SU-DHL-6 (cell line): ENCODE measurements at regions not wholly inside any gene's neighbourhood (a gene's known extent, or its start where the extent isn't known, plus 50 kb on each side); places are given as distances from the start of the nearest gene placed in this dataset.

Experiments
- H2AFZ ChIP-seq: fragments of 200-600 bp; sonication (generic); 2 replicates; pipeline ENCODE4 v1.6.1; 2014; ENCODE audit warnings: low read depth, mild to moderate bottlenecking, moderate library complexity, mixed read lengths, antibody characterized with exemption, low read length; ENCODE audit not compliant: severe bottlenecking
- H3F3A ChIP-seq: fragments of 200-600 bp; shearing (Covaris generic); 2 replicates; pipeline ENCODE4 v1.6.0; 2016; ENCODE audit warnings: antibody characterized with exemption, mild to moderate bottlenecking; ENCODE audit not compliant: insufficient read depth
- H3K27ac ChIP-seq: fragments of 200-600 bp; sonication (generic); 2 replicates; pipeline ENCODE4 v1.5.1; 2016; ENCODE audit warnings: low read depth, mild to moderate bottlenecking, low read length, moderate library complexity, mixed read lengths
- H3K27me3 ChIP-seq: fragments of 200-600 bp; sonication (generic), shearing (Covaris generic); 2 replicates; pipeline ENCODE4 v1.6.0; 2014; ENCODE audit warnings: mild to moderate bottlenecking, low read length
- H3K36me3 ChIP-seq: fragments of 200-600 bp; sonication (generic); 2 replicates; pipeline ENCODE4 v1.6.1; 2014; ENCODE audit warnings: mild to moderate bottlenecking, low read length, mixed read lengths
- H3K4me2 ChIP-seq: fragments of 300-600, 200-600 bp; shearing (Covaris generic), sonication (generic); 2 replicates; pipeline ENCODE4 v1.6.0; 2014; ENCODE audit warnings: low read length, low read depth, mild to moderate bottlenecking; ENCODE audit not compliant: poor library complexity, severe bottlenecking
- H3K4me3 ChIP-seq: fragments of 200-600 bp; sonication (generic); 2 replicates; pipeline ENCODE4 v1.5.1; 2014; ENCODE audit warnings: antibody characterized with exemption, low read length, mild to moderate bottlenecking, mixed read lengths; ENCODE audit not compliant: insufficient read depth, poor library complexity, severe bottlenecking
- H3K79me2 ChIP-seq: fragments of 200-600 bp; sonication (generic); 2 replicates; pipeline ENCODE4 v1.6.1; 2014; ENCODE audit warnings: mild to moderate bottlenecking, low read length, moderate library complexity; ENCODE audit not compliant: insufficient read depth
- H3K9ac ChIP-seq: fragments of 200-600 bp; sonication (generic); 2 replicates; pipeline ENCODE4 v1.7.0; 2014; ENCODE audit warnings: mild to moderate bottlenecking, low read length
- H3K9me2 ChIP-seq: fragments of 200-600 bp; sonication (generic); replicated peaks from 2 replicates; pipeline ENCODE4 v1.6.1; 2014; ENCODE audit warnings: low read length; ENCODE audit not compliant: insufficient read depth
- H3K9me3 ChIP-seq: fragments of 200-600 bp; sonication (generic); 2 replicates; pipeline ENCODE4 v1.6.1; 2014; ENCODE audit warnings: low read length, mixed read lengths; ENCODE audit not compliant: insufficient read depth
- H4K20me1 ChIP-seq: fragments of 200-600 bp; sonication (generic); 2 replicates; pipeline ENCODE4 v1.6.1; 2014; ENCODE audit warnings: low read depth, mild to moderate bottlenecking, antibody characterized with exemption, low read length, moderate library complexity, mixed read lengths
- EZH2phosphoT487 ChIP-seq: fragments of 200-600 bp; sonication (generic), shearing (Covaris generic); conservative IDR thresholded peaks from 2 replicates; pipeline ENCODE4 v1.6.1; 2018; ENCODE audit warnings: mild to moderate bottlenecking, antibody characterized with exemption, low read length, moderate library complexity, mixed read lengths
- TF ChIP-seq, protein P1 (sequence below): fragments of 200-600 bp; sonication (generic); IDR thresholded peaks from one replicate; pipeline ENCODE4 v1.5.1; 2017; ENCODE audit warnings: antibody characterized with exemption, mild to moderate bottlenecking, low read length, moderate library complexity; ENCODE audit not compliant: insufficient read depth, poor library complexity, severe bottlenecking

GRCh38 chr1:5312862-5313261 is 658.5 kb downstream of the AJAP1 start:
- no peaks in the 10 kb centered on the region for H3K9me2 ChIP-seq
- H3K27me3 ChIP-seq: no peaks in the 10 kb centered on the region
- no peak for TF ChIP-seq EZH2phosphoT487
- TF ChIP-seq, protein P1, sequence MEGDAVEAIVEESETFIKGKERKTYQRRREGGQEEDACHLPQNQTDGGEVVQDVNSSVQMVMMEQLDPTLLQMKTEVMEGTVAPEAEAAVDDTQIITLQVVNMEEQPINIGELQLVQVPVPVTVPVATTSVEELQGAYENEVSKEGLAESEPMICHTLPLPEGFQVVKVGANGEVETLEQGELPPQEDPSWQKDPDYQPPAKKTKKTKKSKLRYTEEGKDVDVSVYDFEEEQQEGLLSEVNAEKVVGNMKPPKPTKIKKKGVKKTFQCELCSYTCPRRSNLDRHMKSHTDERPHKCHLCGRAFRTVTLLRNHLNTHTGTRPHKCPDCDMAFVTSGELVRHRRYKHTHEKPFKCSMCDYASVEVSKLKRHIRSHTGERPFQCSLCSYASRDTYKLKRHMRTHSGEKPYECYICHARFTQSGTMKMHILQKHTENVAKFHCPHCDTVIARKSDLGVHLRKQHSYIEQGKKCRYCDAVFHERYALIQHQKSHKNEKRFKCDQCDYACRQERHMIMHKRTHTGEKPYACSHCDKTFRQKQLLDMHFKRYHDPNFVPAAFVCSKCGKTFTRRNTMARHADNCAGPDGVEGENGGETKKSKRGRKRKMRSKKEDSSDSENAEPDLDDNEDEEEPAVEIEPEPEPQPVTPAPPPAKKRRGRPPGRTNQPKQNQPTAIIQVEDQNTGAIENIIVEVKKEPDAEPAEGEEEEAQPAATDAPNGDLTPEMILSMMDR: no peak
- H3K79me2 ChIP-seq: no peaks in the 10 kb centered on the region
- H3K9ac ChIP-seq: no peak overlapping the region
- H3K4me3 ChIP-seq: no peak overlapping the region
- H3K9me3 ChIP-seq: no peaks in the 10 kb centered on the region
- H2AFZ ChIP-seq: no peak overlapping the region
- no peaks in the 10 kb centered on the region for H3K36me3 ChIP-seq
- no peaks in the 10 kb centered on the region for H3F3A ChIP-seq
- no peak overlapping the region for H3K4me2 ChIP-seq
- H3K27ac ChIP-seq: no peak overlapping the region
- H4K20me1 ChIP-seq: no peaks in the 10 kb centered on the region

DNA sequence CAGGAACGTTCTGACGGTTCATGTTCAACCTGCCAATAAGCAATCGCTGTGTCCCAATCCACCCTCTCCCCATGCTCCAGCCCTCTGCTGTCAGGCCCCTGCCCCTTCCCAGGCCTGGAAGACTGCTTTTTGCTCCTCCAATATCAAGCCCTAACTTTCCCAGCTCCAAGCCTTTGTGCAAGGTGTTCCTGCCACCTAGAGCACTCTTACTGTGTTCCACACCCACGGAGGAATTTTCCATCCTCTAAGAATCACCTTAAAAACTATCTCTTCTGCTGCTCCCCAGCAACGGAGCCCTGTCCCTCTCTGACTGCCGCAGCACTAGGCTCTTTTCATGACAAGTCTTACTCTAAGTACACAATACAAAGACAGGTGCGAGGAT is 657.9 kb downstream of the AJAP1 start:
- Histone ChIP-seq H3K36me3 (no peaks in the 10 kb centered on the region), H3K27me3 (no peaks in the 10 kb centered on the region), H4K20me1 (no peaks in the 10 kb centered on the region), H3K79me2 (no peaks in the 10 kb centered on the region), H3K9me3 (no peaks in the 10 kb centered on the region), H3K9me2 (no peaks in the 10 kb centered on the region), H3K4me3 (no peak overlapping the region), H2AFZ (no peak overlapping the region), H3F3A (no peaks in the 10 kb centered on the region), H3K4me2 (no peak overlapping the region), H3K9ac (no peak overlapping the region), H3K27ac (no peak overlapping the region)
- TF ChIP-seq, protein P1: no peak
- no peak for TF ChIP-seq EZH2phosphoT487

DNA sequence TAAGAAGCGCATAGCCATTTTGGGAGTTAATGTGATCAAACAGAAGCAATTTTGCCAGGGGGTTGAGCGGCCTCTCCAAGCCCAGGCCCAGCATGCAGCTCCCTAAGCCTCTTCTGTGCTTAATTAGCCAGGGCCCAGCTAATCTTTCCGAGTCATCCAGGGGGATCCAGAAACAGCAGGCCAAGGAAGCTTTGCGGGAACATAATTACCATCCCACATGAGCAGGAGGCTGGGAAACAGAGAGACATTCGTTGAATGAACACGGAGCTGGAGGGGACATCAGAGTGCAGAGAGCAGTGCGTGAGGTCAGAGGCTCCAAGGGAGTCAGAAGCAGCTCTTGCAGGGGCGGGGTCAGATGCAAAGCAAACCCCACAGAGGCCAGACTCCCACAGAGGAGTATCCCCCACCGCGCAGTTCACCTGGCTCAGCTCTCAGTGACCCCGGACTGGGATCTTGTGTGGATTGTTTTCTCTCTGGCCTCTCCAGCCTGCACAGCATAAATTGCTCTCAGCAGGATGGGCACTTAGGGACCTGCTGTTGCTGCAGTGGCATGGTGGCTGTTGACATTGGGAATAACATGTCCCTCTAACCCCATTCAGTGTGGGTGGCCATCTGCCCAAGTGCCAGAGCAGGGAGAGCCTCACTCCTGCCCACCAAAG is 657.4 kb downstream of the AJAP1 start:
- Histone ChIP-seq H3K4me2 (no peak overlapping the region), H3K36me3 (no peaks in the 10 kb centered on the region), H3K4me3 (no peak overlapping the region), H3K9me2 (no peaks in the 10 kb centered on the region), H3K27me3 (no peaks in the 10 kb centered on the region), H3K79me2 (no peaks in the 10 kb centered on the region), H3K27ac (no peak overlapping the region), H3F3A (no peaks in the 10 kb centered on the region), H2AFZ (no peak overlapping the region), H3K9me3 (no peaks in the 10 kb centered on the region), H4K20me1 (no peaks in the 10 kb centered on the region), H3K9ac (no peak overlapping the region)
- TF ChIP-seq, protein P1: no peak
- TF ChIP-seq EZH2phosphoT487: no peak
